Hepatocyte (in vitro differentiated cells): ENCODE measurements at regions not wholly inside any gene's neighbourhood (a gene's known extent, or its start where the extent isn't known, plus 50 kb on each side); places are given as distances from the start of the nearest gene placed in this dataset.

Experiments
- DNase-seq: peaks from one replicate; pipeline ENCODE4 v3.0.0-alpha.2; 2016; ENCODE audit warnings: low spot score
- H2AFZ ChIP-seq: fragments of 200-600 bp; sonication (generic); 2 replicates; pipeline ENCODE4 v1.6.0; 2016; ENCODE audit warnings: antibody characterized with exemption, mild to moderate bottlenecking
- H3K27ac ChIP-seq: fragments of 200-600 bp; sonication (generic); 2 replicates; pipeline ENCODE4 v1.5.1; 2016; ENCODE audit warnings: mild to moderate bottlenecking
- H3K27me3 ChIP-seq: fragments of 200-600 bp; sonication (generic); 2 replicates; pipeline ENCODE4 v1.6.1; 2016
- H3K36me3 ChIP-seq: fragments of 200-600 bp; sonication (generic); replicated peaks from 2 replicates; pipeline ENCODE4 v1.5.1; 2016; ENCODE audit warnings: low read depth; ENCODE audit not compliant: insufficient read depth
- H3K4me1 ChIP-seq: fragments of 200-600 bp; sonication (generic); 2 replicates; pipeline ENCODE4 v1.5.1; 2016; ENCODE audit warnings: mild to moderate bottlenecking, moderate library complexity; ENCODE audit not compliant: insufficient read depth
- H3K4me2 ChIP-seq: fragments of 200-600 bp; sonication (generic); 2 replicates; pipeline ENCODE4 v1.6.0; 2016
- H3K4me3 ChIP-seq: fragments of 200-600 bp; sonication (generic); 2 replicates; pipeline ENCODE4 v1.5.1; 2016; ENCODE audit warnings: mild to moderate bottlenecking
- H3K79me2 ChIP-seq: fragments of 200-600 bp; sonication (generic); 2 replicates; pipeline ENCODE4 v1.6.0; 2017; ENCODE audit warnings: mild to moderate bottlenecking
- H3K9me2 ChIP-seq: fragments of 200-600 bp; sonication (generic); replicated peaks from 2 replicates; pipeline ENCODE4 v1.6.0; 2017; ENCODE audit warnings: mild to moderate bottlenecking; ENCODE audit not compliant: insufficient read depth
- H3K9me3 ChIP-seq: fragments of 200-600 bp; sonication (generic); 2 replicates; pipeline ENCODE4 v1.5.1; 2016; ENCODE audit warnings: low read depth, mild to moderate bottlenecking
- H4K20me1 ChIP-seq: fragments of 200-600 bp; sonication (generic); 2 replicates; pipeline ENCODE4 v1.6.0; 2016; ENCODE audit warnings: mild to moderate bottlenecking; ENCODE audit not compliant: insufficient read depth, poor library complexity, severe bottlenecking
- EZH2 ChIP-seq: fragments of 200-600 bp; sonication (generic); IDR thresholded peaks from 2 replicates; pipeline ENCODE4 v1.6.1; 2016; ENCODE audit warnings: antibody characterized with exemption, mild to moderate bottlenecking, borderline replicate concordance
- EZH2phosphoT487 ChIP-seq: fragments of 200-600 bp; sonication (generic); IDR thresholded peaks from one replicate; pipeline ENCODE4 v1.6.1; 2018; ENCODE audit warnings: antibody characterized with exemption, mild to moderate bottlenecking, low read depth, moderate library complexity; ENCODE audit not compliant: unreplicated experiment, severe bottlenecking
- WGBS: methylation state at CpG from one replicate; pipeline ENCODE4 v1.1.6; 2016; ENCODE audit warnings: low lambda C conversion rate; ENCODE audit errors: missing lambda C conversion rate; 5-methylcytosine and 5-hydroxymethylcytosine counted together
- TF ChIP-seq, protein P1 (sequence below): fragments of 200-600 bp; sonication (generic); IDR thresholded peaks from 2 replicates; pipeline ENCODE4 v1.5.1; 2016; ENCODE audit warnings: antibody characterized with exemption, mild to moderate bottlenecking; ENCODE audit not compliant: poor library complexity

DNA sequence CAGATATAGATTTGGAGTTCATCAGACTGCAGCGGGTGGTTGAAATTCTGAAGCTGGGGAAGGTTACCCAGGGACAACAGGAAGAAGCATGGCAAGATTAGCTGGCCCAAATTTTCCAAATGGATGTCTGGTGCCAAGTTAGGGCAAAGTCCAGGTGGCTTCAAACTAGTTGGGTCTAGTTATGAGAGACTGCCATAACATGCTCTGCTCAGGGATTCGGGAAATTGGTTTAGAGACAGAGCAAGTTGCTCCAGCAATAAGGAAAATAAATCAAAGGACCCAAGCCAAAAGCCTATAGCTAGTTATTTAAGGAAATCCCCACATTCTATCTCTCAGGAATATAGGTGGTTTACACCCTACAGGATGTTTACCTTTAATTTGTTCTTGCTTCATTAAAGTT lies 125.7 kb upstream of the BTG1 start:
- Histone ChIP-seq H4K20me1 (no peaks in the 10 kb centered on the region), H3K4me2 (no peak overlapping the region), H3K79me2 (no peaks in the 10 kb centered on the region), H3K36me3 (no peaks in the 10 kb centered on the region), H2AFZ (no peak overlapping the region), H3K9me2 (no peaks in the 10 kb centered on the region), H3K9me3 (no peaks in the 10 kb centered on the region), H3K27ac (no peak overlapping the region), H3K27me3 (no peaks in the 10 kb centered on the region), H3K4me1 (no peaks in the 10 kb centered on the region), H3K4me3 (no peak overlapping the region)
- DNase-seq: no peak
- TF ChIP-seq EZH2: no peak
- TF ChIP-seq, protein P1, sequence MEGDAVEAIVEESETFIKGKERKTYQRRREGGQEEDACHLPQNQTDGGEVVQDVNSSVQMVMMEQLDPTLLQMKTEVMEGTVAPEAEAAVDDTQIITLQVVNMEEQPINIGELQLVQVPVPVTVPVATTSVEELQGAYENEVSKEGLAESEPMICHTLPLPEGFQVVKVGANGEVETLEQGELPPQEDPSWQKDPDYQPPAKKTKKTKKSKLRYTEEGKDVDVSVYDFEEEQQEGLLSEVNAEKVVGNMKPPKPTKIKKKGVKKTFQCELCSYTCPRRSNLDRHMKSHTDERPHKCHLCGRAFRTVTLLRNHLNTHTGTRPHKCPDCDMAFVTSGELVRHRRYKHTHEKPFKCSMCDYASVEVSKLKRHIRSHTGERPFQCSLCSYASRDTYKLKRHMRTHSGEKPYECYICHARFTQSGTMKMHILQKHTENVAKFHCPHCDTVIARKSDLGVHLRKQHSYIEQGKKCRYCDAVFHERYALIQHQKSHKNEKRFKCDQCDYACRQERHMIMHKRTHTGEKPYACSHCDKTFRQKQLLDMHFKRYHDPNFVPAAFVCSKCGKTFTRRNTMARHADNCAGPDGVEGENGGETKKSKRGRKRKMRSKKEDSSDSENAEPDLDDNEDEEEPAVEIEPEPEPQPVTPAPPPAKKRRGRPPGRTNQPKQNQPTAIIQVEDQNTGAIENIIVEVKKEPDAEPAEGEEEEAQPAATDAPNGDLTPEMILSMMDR: no peak
- no peak for TF ChIP-seq EZH2phosphoT487
- 93% methylated on average over 2 of the region's 2 CpGs for WGBS

DNA sequence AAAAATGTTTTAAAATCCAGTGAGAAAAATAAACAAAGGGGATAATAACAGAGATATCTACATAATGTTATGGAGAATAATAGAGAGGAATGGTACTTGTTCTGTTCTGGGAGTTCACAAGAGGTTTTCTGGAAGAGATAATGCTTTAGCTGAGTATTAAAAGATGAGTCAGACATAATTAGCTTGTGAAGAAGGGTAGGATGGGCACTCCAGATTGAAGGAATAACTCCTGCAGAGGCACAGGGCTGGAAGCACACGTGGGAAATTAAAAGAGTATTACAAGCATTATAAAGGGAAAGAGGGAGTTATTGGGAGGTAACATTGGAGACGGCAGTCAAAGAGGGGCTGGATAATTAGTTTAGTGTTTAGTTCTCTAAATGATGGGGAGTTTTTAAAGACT lies 124.9 kb upstream of the BTG1 start:
- no peak overlapping the region for H3K4me2 ChIP-seq
- H3K79me2 ChIP-seq: no peaks in the 10 kb centered on the region
- no peaks in the 10 kb centered on the region for H4K20me1 ChIP-seq
- no peaks in the 10 kb centered on the region for H3K9me2 ChIP-seq
- H3K4me1 ChIP-seq: no peaks in the 10 kb centered on the region
- H3K9me3 ChIP-seq: no peaks in the 10 kb centered on the region
- H3K27ac ChIP-seq: no peak overlapping the region
- DNase-seq: no peak
- WGBS: 79% methylated on average over 2 of the region's 2 CpGs
- TF ChIP-seq, protein P1: no peak
- TF ChIP-seq EZH2: no peak
- TF ChIP-seq EZH2phosphoT487: no peak
- H2AFZ ChIP-seq: no peak overlapping the region
- H3K27me3 ChIP-seq: no peaks in the 10 kb centered on the region
- no peak overlapping the region for H3K4me3 ChIP-seq
- no peaks in the 10 kb centered on the region for H3K36me3 ChIP-seq

DNA sequence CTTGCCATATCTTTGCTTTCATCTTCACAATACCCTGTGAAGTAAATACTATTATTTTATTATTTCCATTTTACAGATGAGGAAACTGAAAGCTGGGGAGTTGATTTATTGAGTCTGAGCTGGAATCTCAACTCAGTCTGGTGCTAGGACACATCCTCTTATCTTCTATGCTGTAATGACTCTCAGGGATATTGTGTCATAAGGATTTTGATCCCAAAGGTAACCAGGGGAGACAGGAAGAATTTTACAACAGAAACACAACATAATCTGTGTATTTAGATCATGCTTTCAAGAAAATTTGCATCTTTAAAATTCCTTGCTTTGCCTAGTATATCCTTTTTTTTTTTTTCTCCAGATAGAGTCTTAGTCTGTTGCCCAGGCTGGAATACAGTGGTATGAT lies 123.3 kb upstream of the BTG1 start:
- Histone ChIP-seq H3K4me2 (no peak overlapping the region), H4K20me1 (no peaks in the 10 kb centered on the region), H3K9me2 (no peaks in the 10 kb centered on the region), H3K4me3 (no peak overlapping the region), H3K79me2 (no peaks in the 10 kb centered on the region), H3K9me3 (no peaks in the 10 kb centered on the region), H2AFZ (no peak overlapping the region), H3K27ac (no peak overlapping the region), H3K27me3 (no peaks in the 10 kb centered on the region), H3K36me3 (no peaks in the 10 kb centered on the region), H3K4me1 (no peaks in the 10 kb centered on the region)
- DNase-seq: no peak
- TF ChIP-seq, protein P1: no peak
- TF ChIP-seq EZH2phosphoT487: no peak
- no peak for TF ChIP-seq EZH2

DNA sequence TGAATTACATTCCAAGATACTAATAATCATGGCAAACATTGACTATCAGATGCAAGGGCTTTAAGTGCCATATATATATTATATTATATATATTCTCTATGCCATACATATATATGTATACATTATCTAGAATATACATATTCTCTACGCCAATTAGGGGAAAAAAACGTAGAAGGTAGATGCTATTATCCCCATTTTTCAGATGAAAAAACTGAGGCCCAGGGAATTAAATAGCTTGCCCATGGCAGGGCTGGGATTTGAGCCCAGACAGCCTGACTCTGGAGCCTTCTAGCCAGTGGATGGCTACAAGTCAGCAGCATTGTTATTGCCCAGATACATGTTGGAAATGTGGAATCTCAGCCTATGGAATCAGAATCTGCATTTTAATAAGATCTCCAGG lies 116.0 kb upstream of the BTG1 start:
- Histone ChIP-seq H3K9me3 (no peaks in the 10 kb centered on the region), H3K4me2 (no peak overlapping the region), H2AFZ (no peak overlapping the region), H3K79me2 (no peaks in the 10 kb centered on the region), H3K4me3 (no peak overlapping the region), H3K9me2 (no peaks in the 10 kb centered on the region), H3K4me1 (no peaks in the 10 kb centered on the region), H3K27ac (no peak overlapping the region), H3K36me3 (no peaks in the 10 kb centered on the region), H3K27me3 (no peaks in the 10 kb centered on the region), H4K20me1 (no peaks in the 10 kb centered on the region)
- 94% methylated on average over 2 of the region's 2 CpGs for WGBS
- TF ChIP-seq, protein P1: no peak
- TF ChIP-seq EZH2 (no peak), EZH2phosphoT487 (no peak)
- no peak for DNase-seq
